ENCODE measurements at regions not wholly inside any gene's neighbourhood (a gene's known extent, or its start where the extent isn't known, plus 50 kb on each side); places are given as distances from the start of the nearest gene placed in this dataset.
A peak's percentile ranks its signal among the peaks of the same experiment; 100 is the strongest.

- H3K9me3 ChIP-seq (replicated peaks; ENCODE audit: insufficient read depth, low read length), result no peaks in the 10 kb centered on the region
- no peaks in the 10 kb centered on the region for H3K9me2 ChIP-seq (replicated peaks; ENCODE audit: insufficient read depth, low read length)
- H3K4me2 ChIP-seq (ENCODE audit: low read depth, low read length), result peak overlapping the region; percentile 90
- no peak for DNase-seq
- no peaks in the 10 kb centered on the region for H3K27me3 ChIP-seq (replicated peaks; ENCODE audit: insufficient read depth, low read length)
- H3K27ac ChIP-seq (ENCODE audit: low read length), result peak overlapping the region; percentile 96; the same call in 1 of the 2 replicates
- no peaks in the 10 kb centered on the region for H4K20me1 ChIP-seq (ENCODE audit: insufficient read depth, low read length)
- H3K4me3 ChIP-seq (ENCODE audit: low read length), result peak overlapping the region; percentile 62; the same call in 1 of the 2 replicates
- no peaks in the 10 kb centered on the region for H3K36me3 ChIP-seq (replicated peaks; ENCODE audit: insufficient read depth, low read length)
- no peak for TF ChIP-seq EZH2 (optimal IDR thresholded peaks at IDR 0.05; ENCODE audit: low read depth, low read length)
- no peak for TF ChIP-seq EZH2phosphoT487 (IDR thresholded peaks at IDR 0.05; ENCODE audit: low read length)
- TF ChIP-seq CTCF (IDR thresholded peaks at IDR 0.05; ENCODE audit: low read length), result no peak
- peaks cover 26% of the 10 kb centered on the region for H3F3A ChIP-seq (ENCODE audit: insufficient read depth, low read length)
- H3K4me1 ChIP-seq (ENCODE audit: low read length), result peaks cover 26% of the 10 kb centered on the region
- no peak overlapping the region for H3K9ac ChIP-seq (ENCODE audit: low read length)
- H2AFZ ChIP-seq (ENCODE audit: low read length), result no peak overlapping the region
- no peaks in the 10 kb centered on the region for H3K79me2 ChIP-seq (ENCODE audit: low read length)
Measured at GRCh38 chr2:59312029-59312428, 1070.9 kb upstream of the FANCL start.

GRCh38 chr2:59308108-59308507 is 1067.0 kb upstream of the FANCL start:
- Histone ChIP-seq H3K27ac (ENCODE audit: low read length) (no peak overlapping the region), H3K79me2 (ENCODE audit: low read length) (no peaks in the 10 kb centered on the region), H3K36me3 (replicated peaks; ENCODE audit: insufficient read depth, low read length) (no peaks in the 10 kb centered on the region), H3K27me3 (replicated peaks; ENCODE audit: insufficient read depth, low read length) (no peaks in the 10 kb centered on the region), H3K9ac (ENCODE audit: low read length) (no peak overlapping the region), H3K4me3 (ENCODE audit: low read length) (no peak overlapping the region), H3K4me1 (ENCODE audit: low read length) (peaks cover 20% of the 10 kb centered on the region), H2AFZ (ENCODE audit: low read length) (no peak overlapping the region), H3K4me2 (ENCODE audit: low read depth, low read length) (no peak overlapping the region), H3K9me3 (replicated peaks; ENCODE audit: insufficient read depth, low read length) (no peaks in the 10 kb centered on the region), H3F3A (ENCODE audit: insufficient read depth, low read length) (peaks cover 12% of the 10 kb centered on the region), H4K20me1 (ENCODE audit: insufficient read depth, low read length) (no peaks in the 10 kb centered on the region), H3K9me2 (replicated peaks; ENCODE audit: insufficient read depth, low read length) (no peaks in the 10 kb centered on the region)
- no peak for DNase-seq
- TF ChIP-seq CTCF (IDR thresholded peaks at IDR 0.05; ENCODE audit: low read length) (no peak), EZH2phosphoT487 (IDR thresholded peaks at IDR 0.05; ENCODE audit: low read length) (no peak), EZH2 (optimal IDR thresholded peaks at IDR 0.05; ENCODE audit: low read depth, low read length) (no peak)

- Histone ChIP-seq H3K9me3 (replicated peaks; ENCODE audit: insufficient read depth, low read length) (no peaks in the 10 kb centered on the region), H3K79me2 (ENCODE audit: low read length) (no peaks in the 10 kb centered on the region), H3K27me3 (replicated peaks; ENCODE audit: insufficient read depth, low read length) (no peaks in the 10 kb centered on the region), H3K27ac (ENCODE audit: low read length) (no peak overlapping the region), H3F3A (ENCODE audit: insufficient read depth, low read length) (peaks cover 3% of the 10 kb centered on the region; the same call in 1 of the 2 replicates), H3K9me2 (replicated peaks; ENCODE audit: insufficient read depth, low read length) (no peaks in the 10 kb centered on the region), H3K4me2 (ENCODE audit: low read depth, low read length) (no peak overlapping the region), H2AFZ (ENCODE audit: low read length) (no peak overlapping the region), H3K4me1 (ENCODE audit: low read length) (peaks cover 13% of the 10 kb centered on the region), H3K4me3 (ENCODE audit: low read length) (no peak overlapping the region), H3K36me3 (replicated peaks; ENCODE audit: insufficient read depth, low read length) (no peaks in the 10 kb centered on the region), H3K9ac (ENCODE audit: low read length) (no peak overlapping the region), H4K20me1 (ENCODE audit: insufficient read depth, low read length) (no peaks in the 10 kb centered on the region)
- no peak for DNase-seq
- no peak for TF ChIP-seq CTCF (IDR thresholded peaks at IDR 0.05; ENCODE audit: low read length)
- TF ChIP-seq EZH2phosphoT487 (IDR thresholded peaks at IDR 0.05; ENCODE audit: low read length), result no peak
- TF ChIP-seq EZH2 (optimal IDR thresholded peaks at IDR 0.05; ENCODE audit: low read depth, low read length), result no peak
Measured at GRCh38 chr2:59307196-59307595, 1066.1 kb upstream of the FANCL start.

Measured in MM.1S (cell line).